ENCODE measurements at regions not wholly inside any gene's neighbourhood (a gene's known extent, or its start where the extent isn't known, plus 50 kb on each side); places are given as distances from the start of the nearest gene placed in this dataset.

- no peak for TF ChIP-seq CTCF (IDR thresholded peaks at IDR 0.05; ENCODE audit: unreplicated experiment)
- H3K4me1 Mint-ChIP-seq (ENCODE audit: low read depth), result no peaks in the 10 kb centered on the region
- H3K4me3 Mint-ChIP-seq (ENCODE audit: low read depth), result no peak overlapping the region
- no peak for DNase-seq (ENCODE audit: low spot score, unreplicated experiment)
- H3K27me3 Mint-ChIP-seq, result no peaks in the 10 kb centered on the region
- H3K27ac Mint-ChIP-seq, result no peak overlapping the region
- H3K36me3 Mint-ChIP-seq (ENCODE audit: insufficient read depth), result no peaks in the 10 kb centered on the region
- H3K9me3 Mint-ChIP-seq (ENCODE audit: low read depth), result no peaks in the 10 kb centered on the region
Measured at GRCh38 chr6:14999106-14999505, 246.8 kb upstream of the JARID2 start.

GRCh38 chr6:15001326-15001910 is 244.5 kb upstream of the JARID2 start:
- Mint-ChIP-seq H3K4me1 (ENCODE audit: low read depth) (no peaks in the 10 kb centered on the region), H3K27ac (no peak overlapping the region), H3K27me3 (no peaks in the 10 kb centered on the region)

GRCh38 chr6:15008269-15008668 is 237.6 kb upstream of the JARID2 start:
- no peaks in the 10 kb centered on the region for H3K9me3 Mint-ChIP-seq (ENCODE audit: low read depth)
- H3K27ac Mint-ChIP-seq, result no peak overlapping the region
- H3K36me3 Mint-ChIP-seq (ENCODE audit: insufficient read depth), result no peaks in the 10 kb centered on the region
- H3K27me3 Mint-ChIP-seq, result peaks cover 3% of the 10 kb centered on the region
- TF ChIP-seq CTCF (IDR thresholded peaks at IDR 0.05; ENCODE audit: unreplicated experiment), result no peak
- no peak overlapping the region for H3K4me3 Mint-ChIP-seq (ENCODE audit: low read depth)
- DNase-seq (ENCODE audit: low spot score, unreplicated experiment), result no peak
- H3K4me1 Mint-ChIP-seq (ENCODE audit: low read depth), result peaks cover 2% of the 10 kb centered on the region

More at GRCh38 chr6:15001326-15001910, 244.5 kb upstream of the JARID2 start:
- Mint-ChIP-seq H3K36me3 (ENCODE audit: insufficient read depth) (no peaks in the 10 kb centered on the region), H3K9me3 (ENCODE audit: low read depth) (no peaks in the 10 kb centered on the region), H3K4me3 (ENCODE audit: low read depth) (no peak overlapping the region)
- DNase-seq (ENCODE audit: low spot score, unreplicated experiment), result no peak
- TF ChIP-seq CTCF (IDR thresholded peaks at IDR 0.05; ENCODE audit: unreplicated experiment), result no peak

GRCh38 chr6:15014958-15015357 is 230.9 kb upstream of the JARID2 start:
- no peak for TF ChIP-seq CTCF (IDR thresholded peaks at IDR 0.05; ENCODE audit: unreplicated experiment)
- Mint-ChIP-seq H3K27ac (no peak overlapping the region), H3K4me1 (ENCODE audit: low read depth) (peaks cover 17% of the 10 kb centered on the region), H3K4me3 (ENCODE audit: low read depth) (no peak overlapping the region), H3K27me3 (peaks cover 29% of the 10 kb centered on the region), H3K36me3 (ENCODE audit: insufficient read depth) (no peaks in the 10 kb centered on the region), H3K9me3 (ENCODE audit: low read depth) (no peaks in the 10 kb centered on the region)
- DNase-seq (ENCODE audit: low spot score, unreplicated experiment), result no peak

GRCh38 chr6:15016813-15017212 is 229.1 kb upstream of the JARID2 start:
- H3K36me3 Mint-ChIP-seq (ENCODE audit: insufficient read depth), result no peaks in the 10 kb centered on the region
- no peaks in the 10 kb centered on the region for H3K9me3 Mint-ChIP-seq (ENCODE audit: low read depth)
- TF ChIP-seq CTCF (IDR thresholded peaks at IDR 0.05; ENCODE audit: unreplicated experiment), result no peak
- no peak for DNase-seq (ENCODE audit: low spot score, unreplicated experiment)
- no peak overlapping the region for H3K27ac Mint-ChIP-seq
- peaks cover 20% of the 10 kb centered on the region for H3K4me1 Mint-ChIP-seq (ENCODE audit: low read depth)
- H3K4me3 Mint-ChIP-seq (ENCODE audit: low read depth), result no peak overlapping the region
- H3K27me3 Mint-ChIP-seq, result peaks cover 38% of the 10 kb centered on the region

Data from progenitor cell of endocrine pancreas (in vitro differentiated cells).